HEK293 (cell line): ENCODE measurements at regions not wholly inside any gene's neighbourhood (a gene's known extent, or its start where the extent isn't known, plus 50 kb on each side); places are given as distances from the start of the nearest gene placed in this dataset.

ENCODE experiments used
- CTCF ChIA-PET: fragments of 350-600 bp; formaldehyde crosslinking; extraction: SDS; loops from one replicate; lab custom pipeline; 2021; ENCODE audit warnings: antibody characterized with exemption; lab: Yijun Ruan, JAX
- POLR2A ChIA-PET: fragments of 300-600 bp; formaldehyde crosslinking; extraction: SDS; loops from one replicate; lab custom pipeline; 2020; ENCODE audit warnings: antibody characterized with exemption, inconsistent platforms; lab: Yijun Ruan, JAX
- H3K27ac ChIP-seq: fragments of 200-500 bp; sonication (Bioruptor generic); 2 replicates; pipeline ENCODE4 v1.5.1; 2014; ENCODE audit warnings: low read depth, low read length, control low read depth, inconsistent platforms; ENCODE audit errors: extremely low read depth
- H3K36me3 ChIP-seq, 2 experiments: fragments of 200-500 bp in 1 of 2; sonication (Bioruptor generic) in 1 of 2; 1 replicate in 1 of 2; 2 replicates in 1 of 2; pipeline ENCODE4 v1.5.1; 2014 to 2017; ENCODE audit warnings: inconsistent platforms in 2 of 2, low read length in 2 of 2; ENCODE audit not compliant: control insufficient read depth in 2 of 2, insufficient read depth in 1 of 2
- H3K4me1 ChIP-seq: fragments of 200-500 bp; sonication (Bioruptor generic); 2 replicates; pipeline ENCODE4 v1.5.1; 2014; ENCODE audit warnings: mild to moderate bottlenecking, low read length, inconsistent platforms; ENCODE audit not compliant: control insufficient read depth, insufficient read depth
- H3K4me3 ChIP-seq: 2 replicates; pipeline ENCODE4 v1.5.1; 2011; ENCODE audit warnings: low read depth, mild to moderate bottlenecking, control low read depth, low read length, moderate library complexity
- H3K9me3 ChIP-seq: fragments of 200-500 bp; sonication (Bioruptor generic); 2 replicates; pipeline ENCODE4 v1.5.1; 2014; ENCODE audit warnings: low read depth, low read length, inconsistent platforms; ENCODE audit not compliant: control insufficient read depth, insufficient read depth
- AEBP2 ChIP-seq: fragments of 450-650 bp; formaldehyde crosslinking; IDR thresholded peaks from 2 replicates; pipeline ENCODE4 v1.5.1; 2016; ENCODE audit warnings: missing biosample characterization, missing genetic modification characterization, borderline replicate concordance
- BCL11B ChIP-seq: fragments of 450-650 bp; formaldehyde crosslinking; IDR thresholded peaks from 2 replicates; pipeline ENCODE4 v1.5.1; 2016; ENCODE audit warnings: low read depth, missing biosample characterization, missing genetic modification characterization
- HIC1 ChIP-seq: fragments of 450-650 bp; formaldehyde crosslinking; IDR thresholded peaks from 2 replicates; pipeline ENCODE4 v1.5.1; 2016; ENCODE audit warnings: missing biosample characterization, missing genetic modification characterization
- HOXD13 ChIP-seq: sonication (generic); formaldehyde crosslinking; IDR thresholded peaks from 2 replicates; pipeline ENCODE4 v1.8.0; 2022; ENCODE audit warnings: missing genetic modification reagents, borderline replicate concordance
- KLF17 ChIP-seq: fragments of 450-650 bp; formaldehyde crosslinking; IDR thresholded peaks from 2 replicates; pipeline ENCODE4 v1.5.1; 2016; ENCODE audit warnings: missing biosample characterization, missing genetic modification characterization
- KLF8 ChIP-seq: fragments of 450-650 bp; formaldehyde crosslinking; IDR thresholded peaks from 2 replicates; pipeline ENCODE4 v1.5.1; 2016; ENCODE audit warnings: missing biosample characterization, missing genetic modification characterization
- SCRT2 ChIP-seq: fragments of 450-650 bp; formaldehyde crosslinking; IDR thresholded peaks from 2 replicates; pipeline ENCODE4 v1.5.1; 2016; ENCODE audit warnings: missing biosample characterization, missing genetic modification characterization
- SP2 ChIP-seq: fragments of 450-650 bp; formaldehyde crosslinking; IDR thresholded peaks from 2 replicates; pipeline ENCODE4 v1.5.1; 2016; ENCODE audit warnings: missing biosample characterization, missing genetic modification characterization
- YY1 ChIP-seq: fragments of 450-650 bp; formaldehyde crosslinking; IDR thresholded peaks from 2 replicates; pipeline ENCODE4 v1.5.1; 2018; ENCODE audit warnings: missing biosample characterization, missing genetic modification characterization
- ZBTB17 ChIP-seq: fragments of 450-650 bp; formaldehyde crosslinking; IDR thresholded peaks from 2 replicates; pipeline ENCODE4 v1.5.1; 2016; ENCODE audit warnings: missing biosample characterization, missing genetic modification characterization
- ZBTB48 ChIP-seq: fragments of 450-650 bp; formaldehyde crosslinking; IDR thresholded peaks from 2 replicates; pipeline ENCODE4 v1.5.1; 2016; ENCODE audit warnings: missing biosample characterization, missing genetic modification characterization
- ZEB2 ChIP-seq: fragments of 450-650 bp; formaldehyde crosslinking; IDR thresholded peaks from 2 replicates; pipeline ENCODE4 v1.5.1; 2016; ENCODE audit warnings: missing biosample characterization, missing genetic modification characterization
- ZFHX2 ChIP-seq: fragments of 450-650 bp; formaldehyde crosslinking; conservative IDR thresholded peaks from 2 replicates; pipeline ENCODE4 v1.5.1; 2016; ENCODE audit warnings: missing biosample characterization, missing genetic modification characterization
- ZNF155 ChIP-seq: fragments of 450-650 bp; formaldehyde crosslinking; IDR thresholded peaks from 2 replicates; pipeline ENCODE4 v1.5.1; 2016; ENCODE audit warnings: missing biosample characterization, missing genetic modification characterization
- ZNF157 ChIP-seq: fragments of 450-650 bp; formaldehyde crosslinking; IDR thresholded peaks from 2 replicates; pipeline ENCODE4 v1.5.1; 2016; ENCODE audit warnings: missing biosample characterization, missing genetic modification characterization
- ZNF19 ChIP-seq: fragments of 450-650 bp; formaldehyde crosslinking; IDR thresholded peaks from 2 replicates; pipeline ENCODE4; 2016; ENCODE audit warnings: missing biosample characterization, missing genetic modification characterization, low read depth
- ZNF2 ChIP-seq: fragments of 450-650 bp; formaldehyde crosslinking; IDR thresholded peaks from 2 replicates; pipeline ENCODE4 v1.5.1; 2016; ENCODE audit warnings: missing biosample characterization, missing genetic modification characterization
- ZNF366 ChIP-seq: fragments of 450-650 bp; formaldehyde crosslinking; conservative IDR thresholded peaks from 2 replicates; pipeline ENCODE4 v1.5.1; 2016; ENCODE audit warnings: missing biosample characterization, missing genetic modification characterization
- ZNF571 ChIP-seq: fragments of 450-650 bp; formaldehyde crosslinking; IDR thresholded peaks from 2 replicates; pipeline ENCODE4 v1.5.0; 2017; ENCODE audit warnings: missing biosample characterization, missing genetic modification characterization
- ZNF830 ChIP-seq: fragments of 450-650 bp; IDR thresholded peaks from 2 replicates; pipeline ENCODE4 v1.5.0; 2018; ENCODE audit warnings: missing biosample characterization, missing genetic modification characterization, low read depth, mild to moderate bottlenecking, moderate library complexity
- TF ChIP-seq, protein P1 (sequence below): fragments of 450-650 bp; formaldehyde crosslinking; IDR thresholded peaks from 2 replicates; pipeline ENCODE4 v1.5.0; 2017; ENCODE audit warnings: missing biosample characterization, missing genetic modification characterization, borderline replicate concordance

DNA sequence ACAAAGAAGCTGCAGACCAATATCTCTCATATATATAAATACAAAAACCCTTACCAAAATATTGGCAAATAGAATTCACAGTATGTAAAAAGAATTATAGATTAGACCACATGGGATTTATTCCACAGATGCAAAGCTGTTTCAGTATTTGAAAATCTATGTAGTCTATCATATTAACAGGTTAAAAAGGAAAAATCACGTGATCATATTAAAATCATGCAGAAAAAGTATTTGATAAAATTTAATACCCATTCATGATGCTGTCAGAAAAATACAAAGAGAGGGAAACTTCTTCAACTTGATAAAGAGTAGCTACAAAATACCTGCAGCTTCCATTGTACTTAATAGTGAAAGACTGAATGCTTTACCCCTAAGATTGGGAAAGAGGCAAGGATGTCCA lies 67.2 kb upstream of the CD44 start (continued):
- no peak for TF ChIP-seq HIC1 (tag by site-specific recombination)
- no peak for TF ChIP-seq ZBTB48 (tag by site-specific recombination)
- no peak for TF ChIP-seq ZNF157 (tag by site-specific recombination)
- no peak for TF ChIP-seq ZNF2 (tag by site-specific recombination)
- no peak for TF ChIP-seq YY1
- no peak for TF ChIP-seq HOXD13 (CRISPR knock-in tag)
- no peak for TF ChIP-seq SCRT2

DNA sequence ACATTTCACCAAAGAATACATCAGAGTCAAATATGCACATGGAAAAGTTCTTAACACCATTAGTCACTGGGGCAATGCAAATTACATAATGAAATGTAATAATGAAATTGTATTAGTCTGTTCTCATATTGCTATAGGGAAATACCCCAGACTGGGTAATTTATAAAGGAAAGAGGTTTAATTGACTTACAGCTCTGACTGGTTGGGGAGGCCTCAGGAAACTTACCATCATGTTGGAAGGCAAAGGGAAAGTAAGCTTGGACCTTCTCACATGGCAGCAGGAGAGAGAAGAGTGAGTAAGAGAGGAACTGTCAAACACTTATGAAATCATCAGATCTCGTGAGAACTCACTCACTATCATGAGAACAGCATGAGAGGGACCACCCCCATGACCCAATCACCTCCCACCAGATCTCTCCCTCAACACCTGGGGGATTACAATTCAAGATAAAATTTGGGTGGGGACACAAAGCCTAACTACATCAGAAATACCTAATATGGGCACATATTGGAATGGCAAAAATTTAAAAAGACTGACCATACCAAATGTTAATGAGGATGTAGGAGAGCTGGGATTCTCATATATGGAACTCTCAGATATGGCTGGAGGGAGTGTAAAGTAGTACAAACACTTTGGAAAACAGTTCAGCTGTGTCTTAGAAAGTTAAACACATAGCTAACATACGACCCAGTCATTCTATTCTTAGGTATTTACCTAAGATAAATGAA lies 65.1 kb upstream of the CD44 start:
- Histone ChIP-seq H3K27ac (no peak overlapping the region), H3K4me3 (no peak overlapping the region), H3K9me3 (no peaks in the 10 kb centered on the region), H3K36me3 (no peaks in the 10 kb centered on the region), H3K4me1 (no peaks in the 10 kb centered on the region)
- CTCF ChIA-PET: no interaction called here
- no peak for TF ChIP-seq KLF8
- no peak for TF ChIP-seq BCL11B
- no peak for TF ChIP-seq ZBTB17 (tag by site-specific recombination)
- TF ChIP-seq, protein P1, sequence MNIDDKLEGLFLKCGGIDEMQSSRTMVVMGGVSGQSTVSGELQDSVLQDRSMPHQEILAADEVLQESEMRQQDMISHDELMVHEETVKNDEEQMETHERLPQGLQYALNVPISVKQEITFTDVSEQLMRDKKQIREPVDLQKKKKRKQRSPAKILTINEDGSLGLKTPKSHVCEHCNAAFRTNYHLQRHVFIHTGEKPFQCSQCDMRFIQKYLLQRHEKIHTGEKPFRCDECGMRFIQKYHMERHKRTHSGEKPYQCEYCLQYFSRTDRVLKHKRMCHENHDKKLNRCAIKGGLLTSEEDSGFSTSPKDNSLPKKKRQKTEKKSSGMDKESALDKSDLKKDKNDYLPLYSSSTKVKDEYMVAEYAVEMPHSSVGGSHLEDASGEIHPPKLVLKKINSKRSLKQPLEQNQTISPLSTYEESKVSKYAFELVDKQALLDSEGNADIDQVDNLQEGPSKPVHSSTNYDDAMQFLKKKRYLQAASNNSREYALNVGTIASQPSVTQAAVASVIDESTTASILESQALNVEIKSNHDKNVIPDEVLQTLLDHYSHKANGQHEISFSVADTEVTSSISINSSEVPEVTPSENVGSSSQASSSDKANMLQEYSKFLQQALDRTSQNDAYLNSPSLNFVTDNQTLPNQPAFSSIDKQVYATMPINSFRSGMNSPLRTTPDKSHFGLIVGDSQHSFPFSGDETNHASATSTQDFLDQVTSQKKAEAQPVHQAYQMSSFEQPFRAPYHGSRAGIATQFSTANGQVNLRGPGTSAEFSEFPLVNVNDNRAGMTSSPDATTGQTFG (tag by site-specific recombination): no peak
- no peak for TF ChIP-seq ZNF366 (tag by site-specific recombination)
- no peak for TF ChIP-seq ZEB2 (tag by site-specific recombination)
- TF ChIP-seq ZNF19 (tag by site-specific recombination): no peak
- TF ChIP-seq ZFHX2: no peak
- no peak for TF ChIP-seq SP2
- no peak for TF ChIP-seq ZNF830 (tag by site-specific recombination)
- TF ChIP-seq KLF17: no peak
- TF ChIP-seq ZNF155 (tag by site-specific recombination): no peak
- no peak for TF ChIP-seq AEBP2
- TF ChIP-seq ZNF571 (tag by site-specific recombination): no peak
- POLR2A ChIA-PET: no interaction called here
